Hepatocyte (in vitro differentiated cells): ENCODE measurements at regions not wholly inside any gene's neighbourhood (a gene's known extent, or its start where the extent isn't known, plus 50 kb on each side); places are given as distances from the start of the nearest gene placed in this dataset.

Source experiments
- DNase-seq: peaks from one replicate; pipeline ENCODE4 v3.0.0-alpha.2; 2016; ENCODE audit warnings: low spot score
- H2AFZ ChIP-seq: fragments of 200-600 bp; sonication (generic); 2 replicates; pipeline ENCODE4 v1.6.0; 2016; ENCODE audit warnings: antibody characterized with exemption, mild to moderate bottlenecking
- H3K27ac ChIP-seq: fragments of 200-600 bp; sonication (generic); 2 replicates; pipeline ENCODE4 v1.5.1; 2016; ENCODE audit warnings: mild to moderate bottlenecking
- H3K27me3 ChIP-seq: fragments of 200-600 bp; sonication (generic); 2 replicates; pipeline ENCODE4 v1.6.1; 2016
- H3K36me3 ChIP-seq: fragments of 200-600 bp; sonication (generic); replicated peaks from 2 replicates; pipeline ENCODE4 v1.5.1; 2016; ENCODE audit warnings: low read depth; ENCODE audit not compliant: insufficient read depth
- H3K4me1 ChIP-seq: fragments of 200-600 bp; sonication (generic); 2 replicates; pipeline ENCODE4 v1.5.1; 2016; ENCODE audit warnings: mild to moderate bottlenecking, moderate library complexity; ENCODE audit not compliant: insufficient read depth
- H3K4me2 ChIP-seq: fragments of 200-600 bp; sonication (generic); 2 replicates; pipeline ENCODE4 v1.6.0; 2016
- H3K4me3 ChIP-seq: fragments of 200-600 bp; sonication (generic); 2 replicates; pipeline ENCODE4 v1.5.1; 2016; ENCODE audit warnings: mild to moderate bottlenecking
- H3K79me2 ChIP-seq: fragments of 200-600 bp; sonication (generic); 2 replicates; pipeline ENCODE4 v1.6.0; 2017; ENCODE audit warnings: mild to moderate bottlenecking
- H3K9me2 ChIP-seq: fragments of 200-600 bp; sonication (generic); replicated peaks from 2 replicates; pipeline ENCODE4 v1.6.0; 2017; ENCODE audit warnings: mild to moderate bottlenecking; ENCODE audit not compliant: insufficient read depth
- H3K9me3 ChIP-seq: fragments of 200-600 bp; sonication (generic); 2 replicates; pipeline ENCODE4 v1.5.1; 2016; ENCODE audit warnings: low read depth, mild to moderate bottlenecking
- H4K20me1 ChIP-seq: fragments of 200-600 bp; sonication (generic); 2 replicates; pipeline ENCODE4 v1.6.0; 2016; ENCODE audit warnings: mild to moderate bottlenecking; ENCODE audit not compliant: insufficient read depth, poor library complexity, severe bottlenecking
- EZH2 ChIP-seq: fragments of 200-600 bp; sonication (generic); IDR thresholded peaks from 2 replicates; pipeline ENCODE4 v1.6.1; 2016; ENCODE audit warnings: antibody characterized with exemption, mild to moderate bottlenecking, borderline replicate concordance
- EZH2phosphoT487 ChIP-seq: fragments of 200-600 bp; sonication (generic); IDR thresholded peaks from one replicate; pipeline ENCODE4 v1.6.1; 2018; ENCODE audit warnings: antibody characterized with exemption, mild to moderate bottlenecking, low read depth, moderate library complexity; ENCODE audit not compliant: unreplicated experiment, severe bottlenecking
- WGBS: methylation state at CpG from one replicate; pipeline ENCODE4 v1.1.6; 2016; ENCODE audit warnings: low lambda C conversion rate; ENCODE audit errors: missing lambda C conversion rate; 5-methylcytosine and 5-hydroxymethylcytosine counted together
- TF ChIP-seq, protein P1 (sequence below): fragments of 200-600 bp; sonication (generic); IDR thresholded peaks from 2 replicates; pipeline ENCODE4 v1.5.1; 2016; ENCODE audit warnings: antibody characterized with exemption, mild to moderate bottlenecking; ENCODE audit not compliant: poor library complexity

GRCh38 chr13:67736646-67737420, 506.7 kb upstream of the PCDH9 start:
- peak overlapping the region; percentile 4 for H3K4me2 ChIP-seq
- TF ChIP-seq, protein P1, sequence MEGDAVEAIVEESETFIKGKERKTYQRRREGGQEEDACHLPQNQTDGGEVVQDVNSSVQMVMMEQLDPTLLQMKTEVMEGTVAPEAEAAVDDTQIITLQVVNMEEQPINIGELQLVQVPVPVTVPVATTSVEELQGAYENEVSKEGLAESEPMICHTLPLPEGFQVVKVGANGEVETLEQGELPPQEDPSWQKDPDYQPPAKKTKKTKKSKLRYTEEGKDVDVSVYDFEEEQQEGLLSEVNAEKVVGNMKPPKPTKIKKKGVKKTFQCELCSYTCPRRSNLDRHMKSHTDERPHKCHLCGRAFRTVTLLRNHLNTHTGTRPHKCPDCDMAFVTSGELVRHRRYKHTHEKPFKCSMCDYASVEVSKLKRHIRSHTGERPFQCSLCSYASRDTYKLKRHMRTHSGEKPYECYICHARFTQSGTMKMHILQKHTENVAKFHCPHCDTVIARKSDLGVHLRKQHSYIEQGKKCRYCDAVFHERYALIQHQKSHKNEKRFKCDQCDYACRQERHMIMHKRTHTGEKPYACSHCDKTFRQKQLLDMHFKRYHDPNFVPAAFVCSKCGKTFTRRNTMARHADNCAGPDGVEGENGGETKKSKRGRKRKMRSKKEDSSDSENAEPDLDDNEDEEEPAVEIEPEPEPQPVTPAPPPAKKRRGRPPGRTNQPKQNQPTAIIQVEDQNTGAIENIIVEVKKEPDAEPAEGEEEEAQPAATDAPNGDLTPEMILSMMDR = peak; percentile 50
- TF ChIP-seq EZH2 = no peak
- TF ChIP-seq EZH2phosphoT487 = no peak
- no peaks in the 10 kb centered on the region for H3K9me3 ChIP-seq
- no peaks in the 10 kb centered on the region for H3K9me2 ChIP-seq
- DNase-seq = peak; percentile 55
- no peaks in the 10 kb centered on the region for H3K27me3 ChIP-seq
- peak overlapping the region; percentile 4 for H3K27ac ChIP-seq
- H4K20me1 ChIP-seq = no peaks in the 10 kb centered on the region
- no peak overlapping the region for H3K4me3 ChIP-seq
- no peak overlapping the region for H2AFZ ChIP-seq
- H3K79me2 ChIP-seq = no peaks in the 10 kb centered on the region
- H3K36me3 ChIP-seq = no peaks in the 10 kb centered on the region
- H3K4me1 ChIP-seq = peaks cover 6% of the 10 kb centered on the region
- 26% methylated on average over 4 of the region's 4 CpGs for WGBS

- WGBS = 97% methylated on average over 1 of the region's 1 CpG
- H4K20me1 ChIP-seq = no peaks in the 10 kb centered on the region
- peaks cover 6% of the 10 kb centered on the region for H3K4me1 ChIP-seq
- DNase-seq = no peak
- no peak overlapping the region for H2AFZ ChIP-seq
- no peaks in the 10 kb centered on the region for H3K27me3 ChIP-seq
- no peak overlapping the region for H3K4me3 ChIP-seq
- no peaks in the 10 kb centered on the region for H3K9me3 ChIP-seq
- TF ChIP-seq EZH2phosphoT487 (no peak), EZH2 (no peak)
- TF ChIP-seq, protein P1 = no peak
- H3K27ac ChIP-seq = no peak overlapping the region
- H3K36me3 ChIP-seq = no peaks in the 10 kb centered on the region
- no peaks in the 10 kb centered on the region for H3K79me2 ChIP-seq
- H3K4me2 ChIP-seq = no peak overlapping the region
- no peaks in the 10 kb centered on the region for H3K9me2 ChIP-seq
These were observed 505.5 kb upstream of the PCDH9 start for GRCh38 chr13:67735651-67736050.

GRCh38 chr13:67726979-67727378, 496.8 kb upstream of the PCDH9 start:
- Histone ChIP-seq H3K36me3 (no peaks in the 10 kb centered on the region), H3K4me1 (no peaks in the 10 kb centered on the region), H3K9me2 (no peaks in the 10 kb centered on the region), H3K27me3 (no peaks in the 10 kb centered on the region), H4K20me1 (no peaks in the 10 kb centered on the region), H3K9me3 (peaks cover 8% of the 10 kb centered on the region), H2AFZ (no peak overlapping the region), H3K4me3 (no peak overlapping the region), H3K79me2 (no peaks in the 10 kb centered on the region), H3K27ac (no peak overlapping the region), H3K4me2 (no peak overlapping the region)
- peak; percentile 14 for DNase-seq
- TF ChIP-seq EZH2phosphoT487 (no peak), EZH2 (no peak)
- TF ChIP-seq, protein P1 = no peak
- 71% methylated on average over 3 of the region's 3 CpGs for WGBS

GRCh38 chr13:67725999-67726398, 495.9 kb upstream of the PCDH9 start:
- no peak for TF ChIP-seq EZH2phosphoT487
- TF ChIP-seq EZH2 = no peak
- TF ChIP-seq, protein P1 = no peak
- no peak overlapping the region for H3K27ac ChIP-seq
- no peak for DNase-seq

More at GRCh38 chr13:67725999-67726398, 495.9 kb upstream of the PCDH9 start:
- Histone ChIP-seq H3K9me2 (no peaks in the 10 kb centered on the region), H3K79me2 (no peaks in the 10 kb centered on the region), H3K4me3 (no peak overlapping the region), H3K4me2 (no peak overlapping the region), H4K20me1 (no peaks in the 10 kb centered on the region), H3K9me3 (peaks cover 8% of the 10 kb centered on the region), H3K36me3 (no peaks in the 10 kb centered on the region), H3K27me3 (no peaks in the 10 kb centered on the region), H2AFZ (no peak overlapping the region), H3K4me1 (no peaks in the 10 kb centered on the region)
- WGBS = 88% methylated on average over 2 of the region's 2 CpGs
